ENCODE measurements at regions not wholly inside any gene's neighbourhood (a gene's known extent, or its start where the extent isn't known, plus 50 kb on each side); places are given as distances from the start of the nearest gene placed in this dataset.
A peak's percentile ranks its signal among the peaks of the same experiment; 100 is the strongest.

DNA sequence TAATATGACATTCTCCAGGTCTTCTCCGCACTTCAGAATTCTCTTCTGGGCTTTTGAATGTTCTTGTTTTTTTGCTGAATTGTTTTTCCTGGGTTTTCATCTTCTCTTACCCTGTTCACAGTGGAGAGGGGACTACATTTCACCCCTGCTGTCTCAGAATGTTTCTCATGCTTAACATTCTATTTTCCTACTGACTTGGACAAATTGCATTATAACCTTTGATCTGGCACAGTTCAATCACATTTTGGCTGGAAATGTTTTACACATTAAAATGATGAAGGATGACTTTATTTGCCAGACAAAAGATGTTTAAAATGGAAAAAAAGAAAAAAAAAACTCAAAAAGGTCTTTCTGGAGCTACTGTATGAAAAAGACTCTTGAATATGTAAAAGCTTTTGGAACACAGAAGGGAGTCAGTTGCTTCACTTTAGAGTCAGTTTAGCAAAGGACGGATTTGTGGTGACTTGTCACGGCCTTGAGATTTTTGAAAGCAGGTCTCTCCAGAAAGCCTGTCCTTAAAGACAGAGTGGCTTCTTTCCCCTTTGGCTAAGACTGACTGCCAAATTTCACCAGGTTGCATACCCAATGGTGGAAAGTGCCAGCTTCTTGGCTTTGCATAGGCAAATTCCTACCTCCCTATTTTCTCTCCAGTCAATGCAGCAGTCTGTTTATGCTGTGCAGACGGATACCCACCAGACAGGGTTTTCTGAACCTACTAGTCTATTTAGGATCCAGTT lies 401.0 kb upstream of the TBL1XR1 start:
- no peak for FAIRE-seq
- TF ChIP-seq POLR2AphosphoS5 (IDR thresholded peaks at IDR 0.05; ENCODE audit: low read depth, low read length) (no peak), PAX5 (IDR thresholded peaks at IDR 0.05; ENCODE audit: insufficient read depth, low read length, severe bottlenecking) (no peak), POLR2A (IDR thresholded peaks at IDR 0.05; ENCODE audit: low read depth, low read length) (no peak), TAF1 (IDR thresholded peaks at IDR 0.05; ENCODE audit: low read depth, low read length) (no peak), SPI1 (IDR thresholded peaks at IDR 0.05; ENCODE audit: low read depth, low read length) (no peak), POU2F2 (IDR thresholded peaks at IDR 0.05; ENCODE audit: low read depth, low read length) (no peak)
- no peak for DNase-seq (ENCODE audit: insufficient read length, low spot score)

DNA sequence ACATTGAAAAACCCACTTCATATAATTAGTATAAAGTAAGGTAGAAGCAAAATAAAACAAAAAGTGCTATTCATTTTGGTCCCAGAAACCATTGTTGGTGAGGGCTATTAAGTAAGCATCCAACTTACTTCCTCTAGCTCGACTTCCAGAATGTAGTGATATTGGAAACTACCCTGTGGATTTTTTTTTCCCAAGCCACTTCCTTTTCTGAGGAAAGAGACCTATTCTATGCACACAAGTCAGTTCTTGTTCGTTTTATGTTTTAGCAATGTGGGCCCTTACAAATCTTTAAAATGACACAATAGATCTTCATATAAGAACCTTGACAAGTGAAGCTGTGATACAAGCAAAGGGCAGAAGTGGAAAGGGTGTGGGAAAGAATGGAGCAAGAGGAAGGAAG lies 402.0 kb upstream of the TBL1XR1 start:
- no peak for DNase-seq (ENCODE audit: insufficient read length, low spot score)
- no peak for FAIRE-seq
- TF ChIP-seq POLR2A (IDR thresholded peaks at IDR 0.05; ENCODE audit: low read depth, low read length) (no peak), POLR2AphosphoS5 (IDR thresholded peaks at IDR 0.05; ENCODE audit: low read depth, low read length) (no peak), SPI1 (IDR thresholded peaks at IDR 0.05; ENCODE audit: low read depth, low read length) (no peak)

DNA sequence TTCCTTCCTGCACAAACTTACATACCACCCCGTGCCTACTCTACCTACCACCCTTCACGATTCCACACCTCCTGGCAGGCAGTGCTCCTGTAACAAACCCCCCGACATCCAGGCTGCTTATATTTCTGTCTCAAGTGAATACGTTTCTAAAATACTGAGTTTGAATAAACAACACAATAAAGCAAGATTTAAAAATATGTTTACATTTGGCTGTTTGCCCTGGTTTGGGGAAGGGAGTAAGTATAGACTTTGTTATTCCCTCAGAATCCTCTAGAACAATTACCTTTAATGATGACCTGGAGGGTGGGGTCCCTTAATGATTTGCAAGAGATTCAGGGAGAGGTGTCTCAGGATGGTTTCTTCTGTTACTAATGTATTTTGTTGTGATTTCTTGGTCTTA lies 402.6 kb upstream of the TBL1XR1 start:
- no peak for FAIRE-seq

DNA sequence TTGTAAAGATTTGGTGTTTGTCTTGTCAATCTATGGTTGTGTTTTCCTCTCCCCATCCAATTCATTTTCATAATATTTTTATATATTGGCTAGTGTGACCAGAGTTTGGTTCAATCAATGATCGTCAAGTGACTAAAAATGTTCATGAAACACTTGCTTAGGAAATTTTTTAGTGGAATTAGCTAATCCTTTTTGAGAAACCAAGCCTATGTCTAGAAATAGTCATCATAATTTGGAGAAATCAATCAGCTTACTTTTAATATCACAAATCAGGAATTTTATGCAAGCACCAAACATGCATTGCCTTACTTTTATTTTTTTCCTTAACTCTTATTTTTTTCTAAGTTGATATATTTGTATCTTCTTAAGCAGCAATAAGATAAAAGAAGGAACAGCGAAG lies 403.1 kb upstream of the TBL1XR1 start:
- DNase-seq (ENCODE audit: insufficient read length, low spot score) (no peak), FAIRE-seq (no peak)
- no peak for TF ChIP-seq POLR2AphosphoS5 (IDR thresholded peaks at IDR 0.05; ENCODE audit: low read depth, low read length)
- TF ChIP-seq SPI1 (IDR thresholded peaks at IDR 0.05; ENCODE audit: low read depth, low read length) = no peak
- TF ChIP-seq POU2F2 (IDR thresholded peaks at IDR 0.05; ENCODE audit: low read depth, low read length) = no peak
- TF ChIP-seq TAF1 (IDR thresholded peaks at IDR 0.05; ENCODE audit: low read depth, low read length) = no peak
- TF ChIP-seq PAX5 (IDR thresholded peaks at IDR 0.05; ENCODE audit: insufficient read depth, low read length, severe bottlenecking) = no peak
- no peak for TF ChIP-seq POLR2A (IDR thresholded peaks at IDR 0.05; ENCODE audit: low read depth, low read length)

More for the DNA sequence above, 402.6 kb upstream of the TBL1XR1 start:
- TF ChIP-seq SPI1 (IDR thresholded peaks at IDR 0.05; ENCODE audit: low read depth, low read length) = no peak
- no peak for TF ChIP-seq POLR2AphosphoS5 (IDR thresholded peaks at IDR 0.05; ENCODE audit: low read depth, low read length)
- TF ChIP-seq TAF1 (IDR thresholded peaks at IDR 0.05; ENCODE audit: low read depth, low read length) = no peak
- no peak for TF ChIP-seq POU2F2 (IDR thresholded peaks at IDR 0.05; ENCODE audit: low read depth, low read length)
- no peak for TF ChIP-seq POLR2A (IDR thresholded peaks at IDR 0.05; ENCODE audit: low read depth, low read length)
- no peak for TF ChIP-seq PAX5 (IDR thresholded peaks at IDR 0.05; ENCODE audit: insufficient read depth, low read length, severe bottlenecking)
- no peak for DNase-seq (ENCODE audit: insufficient read length, low spot score)

DNA sequence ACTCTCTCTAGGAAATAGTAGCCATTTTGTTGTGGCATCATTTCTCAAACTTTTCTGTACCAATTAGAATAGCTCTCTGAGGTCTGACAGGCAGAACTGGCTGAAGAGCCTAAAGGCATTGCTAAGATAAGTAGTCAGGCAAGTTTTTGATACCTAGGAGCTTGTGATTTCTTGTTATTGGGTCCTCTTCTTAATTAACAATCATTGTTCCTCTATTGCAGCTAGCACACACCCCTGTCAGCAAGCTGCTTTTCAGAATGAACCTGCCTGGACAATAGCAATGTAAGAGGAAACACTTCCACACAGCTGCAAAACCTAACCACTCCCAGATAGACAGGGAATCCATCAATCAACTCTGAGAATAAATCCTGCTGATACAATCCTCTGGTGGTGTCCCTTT lies 403.9 kb upstream of the TBL1XR1 start:
- FAIRE-seq (no peak), DNase-seq (ENCODE audit: insufficient read length, low spot score) (no peak)
- TF ChIP-seq POLR2AphosphoS5 (IDR thresholded peaks at IDR 0.05; ENCODE audit: low read depth, low read length) (no peak), SPI1 (IDR thresholded peaks at IDR 0.05; ENCODE audit: low read depth, low read length) (no peak), PAX5 (IDR thresholded peaks at IDR 0.05; ENCODE audit: insufficient read depth, low read length, severe bottlenecking) (no peak)

DNA sequence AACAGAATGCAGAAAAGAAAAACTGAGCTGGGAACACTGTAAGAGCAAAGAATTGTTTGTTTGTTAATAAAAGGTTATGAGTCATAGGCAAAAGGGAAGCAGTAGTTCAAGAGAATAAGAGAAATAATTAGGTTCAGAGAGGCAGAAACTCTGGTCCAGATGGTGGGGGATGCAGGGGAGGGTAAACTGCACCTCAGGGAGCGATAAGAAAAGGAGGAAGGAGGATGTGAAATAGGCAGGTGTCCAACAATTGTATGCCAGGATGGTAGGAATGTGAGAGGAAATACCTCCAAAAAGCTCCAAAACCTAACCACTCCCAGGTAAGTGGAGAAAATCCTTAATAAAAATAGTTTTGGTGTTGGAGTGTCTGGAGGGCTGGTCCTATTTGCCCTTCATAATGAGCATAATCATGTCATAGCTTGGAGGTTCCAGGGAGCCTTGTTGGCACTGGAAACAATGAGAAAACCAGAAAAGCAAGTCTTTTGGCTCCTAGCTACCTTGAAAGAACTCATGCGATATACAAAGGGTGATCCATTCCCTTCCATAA lies 405.4 kb upstream of the TBL1XR1 start:
- DNase-seq (ENCODE audit: insufficient read length, low spot score) = no peak
- FAIRE-seq = no peak
- no peak for TF ChIP-seq POLR2A (IDR thresholded peaks at IDR 0.05; ENCODE audit: low read depth, low read length)
- TF ChIP-seq POLR2AphosphoS5 (IDR thresholded peaks at IDR 0.05; ENCODE audit: low read depth, low read length) = no peak
- no peak for TF ChIP-seq POU2F2 (IDR thresholded peaks at IDR 0.05; ENCODE audit: low read depth, low read length)
- no peak for TF ChIP-seq PAX5 (IDR thresholded peaks at IDR 0.05; ENCODE audit: insufficient read depth, low read length, severe bottlenecking)
- TF ChIP-seq SPI1 (IDR thresholded peaks at IDR 0.05; ENCODE audit: low read depth, low read length) = no peak
- TF ChIP-seq TAF1 (IDR thresholded peaks at IDR 0.05; ENCODE audit: low read depth, low read length) = no peak

DNA sequence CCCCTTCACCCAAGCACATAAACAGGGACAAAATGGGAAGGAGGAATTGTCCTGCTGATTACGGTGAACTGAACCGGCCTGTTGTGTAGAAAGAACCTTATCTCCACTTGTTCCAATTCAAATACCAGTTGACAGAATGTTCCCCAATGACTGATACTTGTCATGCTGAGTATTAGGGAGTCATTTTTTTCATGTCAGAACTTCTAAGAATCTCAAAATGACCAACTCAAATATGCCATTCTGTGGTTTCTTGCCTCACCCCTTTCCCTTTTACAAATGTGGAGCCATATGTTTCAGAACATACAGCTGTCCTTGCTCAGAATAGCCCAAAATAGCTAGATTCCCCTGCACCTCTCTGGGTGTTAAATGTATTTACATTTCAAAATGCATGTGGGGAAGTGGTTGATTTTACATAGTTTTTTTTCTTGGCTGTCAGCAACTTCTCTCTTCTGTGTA lies 405.9 kb upstream of the TBL1XR1 start:
- FAIRE-seq = no peak
- DNase-seq (ENCODE audit: insufficient read length, low spot score) = no peak
- TF ChIP-seq SPI1 (IDR thresholded peaks at IDR 0.05; ENCODE audit: low read depth, low read length) = peak; percentile 49; the same call in 1 of the 2 replicates
- TF ChIP-seq POLR2AphosphoS5 (IDR thresholded peaks at IDR 0.05; ENCODE audit: low read depth, low read length) = no peak

DNA sequence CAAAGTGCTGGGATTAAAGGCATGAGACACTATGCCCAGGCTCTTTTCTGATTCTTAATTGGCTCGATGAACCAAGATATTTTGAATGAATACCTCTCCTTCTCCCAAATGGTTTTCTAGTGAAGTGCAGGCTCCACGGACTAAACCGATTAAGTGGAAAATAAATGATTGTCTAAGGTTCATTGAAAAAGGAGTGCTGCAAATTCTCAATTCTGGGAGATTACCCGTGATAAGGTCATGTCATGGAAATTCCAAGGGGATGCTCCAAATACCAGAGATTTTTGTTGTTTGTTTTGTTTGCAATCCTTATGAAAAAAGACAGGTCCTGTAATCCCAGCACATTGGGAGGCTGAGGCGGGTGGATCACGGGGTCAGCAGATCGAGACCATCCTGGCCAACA lies 406.9 kb upstream of the TBL1XR1 start:
- TF ChIP-seq SPI1 (IDR thresholded peaks at IDR 0.05; ENCODE audit: low read depth, low read length) = no peak
- no peak for TF ChIP-seq POLR2A (IDR thresholded peaks at IDR 0.05; ENCODE audit: low read depth, low read length)
- no peak for TF ChIP-seq POLR2AphosphoS5 (IDR thresholded peaks at IDR 0.05; ENCODE audit: low read depth, low read length)
- no peak for TF ChIP-seq PAX5 (IDR thresholded peaks at IDR 0.05; ENCODE audit: insufficient read depth, low read length, severe bottlenecking)
- TF ChIP-seq TAF1 (IDR thresholded peaks at IDR 0.05; ENCODE audit: low read depth, low read length) = no peak
- TF ChIP-seq POU2F2 (IDR thresholded peaks at IDR 0.05; ENCODE audit: low read depth, low read length) = no peak
- DNase-seq (ENCODE audit: insufficient read length, low spot score) (no peak), FAIRE-seq (no peak)

DNA sequence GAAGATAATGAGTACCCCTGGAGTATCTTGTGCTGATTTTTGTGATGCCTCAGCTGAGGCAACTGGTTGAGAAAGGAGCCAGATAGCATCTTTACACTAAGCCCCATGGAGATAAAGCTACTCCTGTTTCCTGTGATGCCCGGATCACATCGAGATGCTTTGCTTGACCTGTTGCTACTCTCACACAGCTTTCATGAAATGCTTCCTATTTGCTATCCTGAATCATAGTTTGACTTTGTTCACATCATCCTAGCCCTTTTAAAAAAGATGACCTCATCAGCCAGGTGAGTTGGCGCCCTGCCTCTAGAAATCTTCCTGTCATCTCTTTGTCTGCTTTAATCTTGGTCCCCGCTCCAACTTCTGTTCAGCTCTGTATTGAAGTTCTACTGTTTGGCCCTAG lies 409.6 kb upstream of the TBL1XR1 start:
- no peak for FAIRE-seq
- TF ChIP-seq TAF1 (IDR thresholded peaks at IDR 0.05; ENCODE audit: low read depth, low read length) (no peak), SPI1 (IDR thresholded peaks at IDR 0.05; ENCODE audit: low read depth, low read length) (no peak), POU2F2 (IDR thresholded peaks at IDR 0.05; ENCODE audit: low read depth, low read length) (no peak), PAX5 (IDR thresholded peaks at IDR 0.05; ENCODE audit: insufficient read depth, low read length, severe bottlenecking) (no peak), POLR2A (IDR thresholded peaks at IDR 0.05; ENCODE audit: low read depth, low read length) (no peak), POLR2AphosphoS5 (IDR thresholded peaks at IDR 0.05; ENCODE audit: low read depth, low read length) (no peak)
- no peak for DNase-seq (ENCODE audit: insufficient read length, low spot score)

DNA sequence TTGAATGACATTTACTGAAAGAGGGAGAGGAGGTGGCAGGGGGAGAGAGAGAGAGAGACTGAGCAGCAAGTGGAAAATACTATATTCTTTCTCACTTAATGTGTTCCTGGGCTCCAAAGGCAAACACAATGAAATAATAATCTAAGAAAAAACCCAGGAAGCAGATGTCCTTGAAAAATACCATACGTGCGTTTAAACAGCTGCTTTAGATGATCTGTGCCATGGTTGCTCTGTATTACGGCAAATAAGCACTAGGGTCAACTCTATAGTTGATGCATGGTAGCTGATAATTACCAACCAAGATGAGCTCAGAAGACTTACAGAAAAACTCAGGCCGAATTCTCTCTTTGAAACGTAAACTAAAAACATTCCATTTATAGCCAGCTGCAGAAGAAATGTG lies 410.3 kb upstream of the TBL1XR1 start:
- FAIRE-seq (no peak), DNase-seq (ENCODE audit: insufficient read length, low spot score) (no peak)
- TF ChIP-seq POU2F2 (IDR thresholded peaks at IDR 0.05; ENCODE audit: low read depth, low read length) = no peak
- no peak for TF ChIP-seq PAX5 (IDR thresholded peaks at IDR 0.05; ENCODE audit: insufficient read depth, low read length, severe bottlenecking)
- TF ChIP-seq POLR2A (IDR thresholded peaks at IDR 0.05; ENCODE audit: low read depth, low read length) = no peak
- TF ChIP-seq POLR2AphosphoS5 (IDR thresholded peaks at IDR 0.05; ENCODE audit: low read depth, low read length) = no peak
- TF ChIP-seq SPI1 (IDR thresholded peaks at IDR 0.05; ENCODE audit: low read depth, low read length) = no peak
- no peak for TF ChIP-seq TAF1 (IDR thresholded peaks at IDR 0.05; ENCODE audit: low read depth, low read length)

Measured in GM12891 (cell line).